Neural crest cell (in vitro differentiated cells): ENCODE measurements at regions not wholly inside any gene's neighbourhood (a gene's known extent, or its start where the extent isn't known, plus 50 kb on each side); places are given as distances from the start of the nearest gene placed in this dataset.
A peak's percentile ranks its signal among the peaks of the same experiment; 100 is the strongest.

ENCODE experiments used
- DNase-seq: peaks from one replicate; pipeline ENCODE4 v3.0.0; 2021; ENCODE audit warnings: low read depth, mixed read lengths, low spot score
- H3K27ac Mint-ChIP-seq: one replicate; pipeline ENCODE4 v1.8.0; 2021; ENCODE audit warnings: mild to moderate bottlenecking, mixed read lengths; ENCODE audit not compliant: unreplicated experiment
- H3K27me3 Mint-ChIP-seq: 2 replicates; pipeline ENCODE4 v1.8.0; 2021; ENCODE audit warnings: low read depth, mild to moderate bottlenecking, mixed read lengths
- H3K36me3 Mint-ChIP-seq: 2 replicates; pipeline ENCODE4 v1.8.0; 2021; ENCODE audit warnings: low read depth, mild to moderate bottlenecking, mixed read lengths
- H3K4me1 Mint-ChIP-seq: 2 replicates; pipeline ENCODE4 v1.8.0; 2021; ENCODE audit warnings: mixed read lengths
- H3K4me3 Mint-ChIP-seq: one replicate; pipeline ENCODE4 v1.8.0; 2021; ENCODE audit warnings: mild to moderate bottlenecking, mixed read lengths
- H3K9me3 Mint-ChIP-seq: 2 replicates; pipeline ENCODE4 v1.8.0; 2021; ENCODE audit warnings: mixed read lengths
- CTCF ChIP-seq: fragments of 200-600 bp; sonication (generic); conservative IDR thresholded peaks from 2 replicates; pipeline ENCODE4 v1.5.0; 2021; ENCODE audit warnings: antibody characterized with exemption, mild to moderate bottlenecking

GRCh38 chr12:115774148-115774895 is 503.2 kb downstream of the MED13L start:
- no peak overlapping the region for H3K4me3 Mint-ChIP-seq
- no peaks in the 10 kb centered on the region for H3K4me1 Mint-ChIP-seq
- H3K9me3 Mint-ChIP-seq, result no peaks in the 10 kb centered on the region
- H3K36me3 Mint-ChIP-seq, result no peaks in the 10 kb centered on the region
- DNase-seq, result no peak
- no peak overlapping the region for H3K27ac Mint-ChIP-seq
- H3K27me3 Mint-ChIP-seq, result peaks cover 82% of the 10 kb centered on the region
- no peak for TF ChIP-seq CTCF

- no peak for TF ChIP-seq CTCF
- H3K27me3 Mint-ChIP-seq, result peaks cover 70% of the 10 kb centered on the region
- peaks cover 4% of the 10 kb centered on the region for H3K9me3 Mint-ChIP-seq
- H3K36me3 Mint-ChIP-seq, result no peaks in the 10 kb centered on the region
- DNase-seq, result no peak
- no peaks in the 10 kb centered on the region for H3K4me1 Mint-ChIP-seq
- no peak overlapping the region for H3K27ac Mint-ChIP-seq
- H3K4me3 Mint-ChIP-seq, result no peak overlapping the region
Measured at GRCh38 chr12:115771601-115772000, 505.9 kb downstream of the MED13L start.

GRCh38 chr12:115771065-115771464 is 506.4 kb downstream of the MED13L start:
- no peaks in the 10 kb centered on the region for H3K4me1 Mint-ChIP-seq
- peaks cover 72% of the 10 kb centered on the region for H3K27me3 Mint-ChIP-seq
- peak; percentile 49 for TF ChIP-seq CTCF
- DNase-seq, result no peak
- H3K27ac Mint-ChIP-seq, result no peak overlapping the region
- no peak overlapping the region for H3K4me3 Mint-ChIP-seq
- H3K9me3 Mint-ChIP-seq, result peaks cover 4% of the 10 kb centered on the region
- no peaks in the 10 kb centered on the region for H3K36me3 Mint-ChIP-seq

GRCh38 chr12:115770643-115771042 is 506.9 kb downstream of the MED13L start:
- Mint-ChIP-seq H3K27me3 (peaks cover 69% of the 10 kb centered on the region), H3K36me3 (no peaks in the 10 kb centered on the region), H3K4me3 (no peak overlapping the region), H3K9me3 (peaks cover 4% of the 10 kb centered on the region), H3K4me1 (no peaks in the 10 kb centered on the region), H3K27ac (no peak overlapping the region)
- no peak for DNase-seq
- no peak for TF ChIP-seq CTCF

GRCh38 chr12:115767916-115768315 is 509.6 kb downstream of the MED13L start:
- Mint-ChIP-seq H3K4me1 (no peaks in the 10 kb centered on the region), H3K27me3 (peaks cover 62% of the 10 kb centered on the region), H3K27ac (no peak overlapping the region), H3K9me3 (peaks cover 4% of the 10 kb centered on the region), H3K4me3 (no peak overlapping the region), H3K36me3 (no peaks in the 10 kb centered on the region)
- TF ChIP-seq CTCF, result no peak
- no peak for DNase-seq
